ENCODE measurements at regions not wholly inside any gene's neighbourhood (a gene's known extent, or its start where the extent isn't known, plus 50 kb on each side); places are given as distances from the start of the nearest gene placed in this dataset.

DNA sequence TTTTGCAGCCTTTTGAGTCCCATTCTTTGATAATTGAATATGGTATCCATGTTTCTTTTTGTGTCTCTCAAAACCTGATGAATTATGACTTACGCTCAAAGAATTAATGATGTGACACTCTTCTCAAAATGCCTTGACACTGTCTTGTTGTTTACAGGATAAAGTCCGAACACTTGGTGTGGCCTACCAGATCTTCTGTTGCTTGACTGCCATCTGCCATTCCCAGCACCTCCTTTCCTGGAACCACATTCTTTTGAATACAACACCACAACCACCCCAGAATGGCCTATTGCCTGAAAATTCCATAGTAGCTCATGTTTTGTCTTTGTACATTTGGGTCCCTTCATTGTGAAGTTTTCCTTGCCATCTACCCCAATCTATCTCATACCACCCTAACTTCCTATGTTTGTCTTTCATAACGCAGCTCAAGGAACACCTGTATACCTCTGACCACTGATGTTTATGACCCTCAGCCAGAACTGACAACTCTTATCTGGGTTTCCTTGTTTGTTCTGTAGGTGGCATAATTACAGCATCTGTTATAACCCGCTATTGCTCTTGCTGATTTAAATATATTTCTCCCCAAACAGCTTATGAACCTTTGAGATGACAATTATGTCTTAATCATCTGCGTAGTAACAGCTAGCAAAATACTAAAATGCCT, 991.3 kb downstream of the RAB28 start:
- Histone ChIP-seq H3K27me3 (ENCODE audit: control insufficient read depth in 1 of 2, insufficient read depth in 2 of 2, low read length in 2 of 2) (no peaks in the 10 kb centered on the region; a peak in 1 of 5 replicates), H2AFZ (ENCODE audit: low read length) (no peak overlapping the region), H3K27ac (ENCODE audit: extremely low read length, insufficient read depth, low read length) (no peak overlapping the region), H3K4me1 (ENCODE audit: insufficient read depth, low read length) (peaks cover 25% of the 10 kb centered on the region), H3K9me3 (ENCODE audit: low read length) (peaks cover 24% of the 10 kb centered on the region), H3K79me2 (ENCODE audit: insufficient read depth, low read length) (no peaks in the 10 kb centered on the region), H4K20me1 (ENCODE audit: insufficient read depth, low read length) (no peaks in the 10 kb centered on the region), H3K4me3 (replicated peaks in 1 of 3; ENCODE audit: insufficient read depth in 1 of 3, low read depth in 2 of 3, low read length in 3 of 3) (no peak overlapping the region), H3K36me3 (replicated peaks in 1 of 2; ENCODE audit: control insufficient read depth in 1 of 2, insufficient read depth in 2 of 2, low read length in 2 of 2) (no peaks in the 10 kb centered on the region), H3K4me2 (ENCODE audit: low read depth, low read length) (no peak overlapping the region), H3K9ac (ENCODE audit: insufficient read depth, low read depth, low read length) (no peak overlapping the region)
- 46% methylated on average over 5 of the region's 5 CpGs for WGBS (ENCODE audit: low lambda C conversion rate)
- TF ChIP-seq NR2C2 (CRISPR knock-in tag; IDR thresholded peaks at IDR 0.05; ENCODE audit: borderline replicate concordance) = no peak
- TF ChIP-seq, protein P1, sequence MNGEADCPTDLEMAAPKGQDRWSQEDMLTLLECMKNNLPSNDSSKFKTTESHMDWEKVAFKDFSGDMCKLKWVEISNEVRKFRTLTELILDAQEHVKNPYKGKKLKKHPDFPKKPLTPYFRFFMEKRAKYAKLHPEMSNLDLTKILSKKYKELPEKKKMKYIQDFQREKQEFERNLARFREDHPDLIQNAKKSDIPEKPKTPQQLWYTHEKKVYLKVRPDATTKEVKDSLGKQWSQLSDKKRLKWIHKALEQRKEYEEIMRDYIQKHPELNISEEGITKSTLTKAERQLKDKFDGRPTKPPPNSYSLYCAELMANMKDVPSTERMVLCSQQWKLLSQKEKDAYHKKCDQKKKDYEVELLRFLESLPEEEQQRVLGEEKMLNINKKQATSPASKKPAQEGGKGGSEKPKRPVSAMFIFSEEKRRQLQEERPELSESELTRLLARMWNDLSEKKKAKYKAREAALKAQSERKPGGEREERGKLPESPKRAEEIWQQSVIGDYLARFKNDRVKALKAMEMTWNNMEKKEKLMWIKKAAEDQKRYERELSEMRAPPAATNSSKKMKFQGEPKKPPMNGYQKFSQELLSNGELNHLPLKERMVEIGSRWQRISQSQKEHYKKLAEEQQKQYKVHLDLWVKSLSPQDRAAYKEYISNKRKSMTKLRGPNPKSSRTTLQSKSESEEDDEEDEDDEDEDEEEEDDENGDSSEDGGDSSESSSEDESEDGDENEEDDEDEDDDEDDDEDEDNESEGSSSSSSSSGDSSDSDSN (CRISPR knock-in tag; IDR thresholded peaks at IDR 0.05) = no peak
- TF ChIP-seq ASH2L (IDR thresholded peaks at IDR 0.05; ENCODE audit: insufficient read length, low read depth, low read length) = no peak
- no peak for TF ChIP-seq NFE2L2 (IDR thresholded peaks at IDR 0.05; ENCODE audit: low read length)
- no peak for TF ChIP-seq CBX1 (IDR thresholded peaks at IDR 0.05; ENCODE audit: low read depth)
- TF ChIP-seq JARID2 (CRISPR knock-in tag; IDR thresholded peaks at IDR 0.05; ENCODE audit: insufficient replicate concordance) = no peak
- TF ChIP-seq BORCS8-MEF2B (CRISPR knock-in tag; IDR thresholded peaks at IDR 0.05) = no peak
- TF ChIP-seq ZXDC (CRISPR knock-in tag; IDR thresholded peaks at IDR 0.05) = no peak
- no peak for TF ChIP-seq ZNF749 (CRISPR knock-in tag; IDR thresholded peaks at IDR 0.05; ENCODE audit: borderline replicate concordance)
- no peak for TF ChIP-seq HHEX (CRISPR knock-in tag; IDR thresholded peaks at IDR 0.05)
- no peak for TF ChIP-seq ZNF776 (CRISPR knock-in tag; IDR thresholded peaks at IDR 0.05)
- in situ Hi-C loops (cut with HindIII; ENCODE audit: extremely low pct_ligation_motif_present, low pct_unique_long_range_greater_than_20kb) (no loop called here), intact Hi-C loops (cut with micrococcal nuclease; ENCODE audit: unreplicated experiment) (no loop called here)
- BruUV-seq (replicated peaks) = no TSS peak
- DNase-seq (ENCODE audit: low spot score) = no peak
- FAIRE-seq = no peak
- no peak for ATAC-seq
- ChIA-PET POLR2A (no interaction called here), CTCF (ENCODE audit: low intra/inter-chr PET ratio, low total read pairs) (no interaction called here)

Data from HepG2 (cell line).